Stimulated activated naive CD8-positive, alpha-beta T cell treated with anti-CD3 and anti-CD28 coated beads, Interleukin-15, amount 100 ng/mL, for 72 hours (primary cell): ENCODE measurements at regions not wholly inside any gene's neighbourhood (a gene's known extent, or its start where the extent isn't known, plus 50 kb on each side); places are given as distances from the start of the nearest gene placed in this dataset.
A peak's percentile ranks its signal among the peaks of the same experiment; 100 is the strongest.

Experiments used
- ATAC-seq: fragments of 150-1000 bp; cut with Tn5 transposase; 2 replicates; pipeline ENCODE4 v1.10.0; 2021; ENCODE audit warnings: mild to moderate bottlenecking, moderate library complexity
- DNase-seq, 2 donors: peaks; one replicate each; pipeline ENCODE4 v3.0.0; 2021 to 2022
- H3K27ac Mint-ChIP-seq, 2 donors: one replicate each; pipeline ENCODE4 v1.8.0; 2022; ENCODE audit warnings: mild to moderate bottlenecking in 2 of 2, mixed read lengths in 2 of 2, moderate library complexity in 2 of 2
- H3K27me3 Mint-ChIP-seq: one replicate; pipeline ENCODE4 v1.8.0; 2022; ENCODE audit warnings: mixed read lengths
- H3K4me1 Mint-ChIP-seq: one replicate; pipeline ENCODE4 v1.8.0; 2022; ENCODE audit warnings: mild to moderate bottlenecking, mixed read lengths
- H3K4me3 Mint-ChIP-seq, 2 donors: one replicate each; pipeline ENCODE4 v1.8.0; 2022; ENCODE audit warnings: mild to moderate bottlenecking in 2 of 2, mixed read lengths in 2 of 2, moderate library complexity in 1 of 2
- H3K9me3 Mint-ChIP-seq, 2 donors: one replicate each; pipeline ENCODE4 v1.8.0; 2022; ENCODE audit warnings: mixed read lengths in 2 of 2

- no peak for ATAC-seq
- Mint-ChIP-seq H3K27me3 (peaks cover 20% of the 10 kb centered on the region), H3K9me3 (peaks cover 6 to 9% of the 10 kb centered on the region in 2 donors), H3K27ac (peak overlapping the region in 1 of 2 donors; percentile 71), H3K4me3 (no peak overlapping the region), H3K4me1 (no peaks in the 10 kb centered on the region)
- no peak for DNase-seq
Measured at GRCh38 chr1:243930822-243931671, 81.0 kb upstream of the AKT3 start.

GRCh38 chr1:243927381-243927780, 77.3 kb upstream of the AKT3 start:
- ATAC-seq (no peak), DNase-seq (no peak)
- Mint-ChIP-seq H3K4me1 (no peaks in the 10 kb centered on the region), H3K27ac (no peak overlapping the region), H3K9me3 (no peaks in the 10 kb centered on the region), H3K27me3 (peaks cover 20% of the 10 kb centered on the region), H3K4me3 (no peak overlapping the region)

DNA sequence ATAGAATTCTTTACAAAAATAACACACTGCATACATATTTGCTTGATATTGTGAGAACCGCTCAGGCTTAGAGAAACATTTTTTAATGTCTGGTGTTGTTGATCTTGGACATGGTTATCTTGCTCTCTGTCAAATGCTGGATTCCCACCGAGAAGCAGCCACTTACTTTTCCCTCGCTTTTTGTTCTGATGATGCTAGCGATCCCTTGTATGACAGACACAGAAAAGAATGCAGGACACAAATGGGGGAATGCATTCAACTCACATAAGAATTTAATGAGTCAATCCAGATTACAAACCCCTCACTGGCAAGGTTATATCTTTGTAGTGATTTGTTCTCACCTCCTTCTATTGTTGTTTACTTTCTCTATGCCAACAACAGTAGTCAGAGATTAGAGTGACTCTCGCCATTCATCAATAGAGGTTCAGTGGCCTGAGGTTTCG, 76.8 kb upstream of the AKT3 start:
- ATAC-seq = no peak
- Mint-ChIP-seq H3K4me3 (no peak overlapping the region), H3K27me3 (peaks cover 22% of the 10 kb centered on the region), H3K4me1 (no peaks in the 10 kb centered on the region), H3K9me3 (no peaks in the 10 kb centered on the region), H3K27ac (no peak overlapping the region)
- no peak for DNase-seq

GRCh38 chr1:243926299-243926698, 76.3 kb upstream of the AKT3 start:
- peaks cover 27% of the 10 kb centered on the region for H3K27me3 Mint-ChIP-seq
- H3K4me3 Mint-ChIP-seq = no peak overlapping the region
- H3K4me1 Mint-ChIP-seq = no peaks in the 10 kb centered on the region
- H3K27ac Mint-ChIP-seq = no peak overlapping the region
- ATAC-seq = no peak
- no peak for DNase-seq
- no peaks in the 10 kb centered on the region for H3K9me3 Mint-ChIP-seq

- H3K27me3 Mint-ChIP-seq = peaks cover 25% of the 10 kb centered on the region
Measured at GRCh38 chr1:243924588-243925349, 74.7 kb upstream of the AKT3 start.

GRCh38 chr1:243924188-243924587, 74.1 kb upstream of the AKT3 start:
- H3K27ac Mint-ChIP-seq = no peak overlapping the region
- H3K4me1 Mint-ChIP-seq = no peaks in the 10 kb centered on the region
- H3K27me3 Mint-ChIP-seq = peaks cover 30% of the 10 kb centered on the region
- no peak for DNase-seq
- H3K4me3 Mint-ChIP-seq = no peak overlapping the region
- no peaks in the 10 kb centered on the region for H3K9me3 Mint-ChIP-seq
- ATAC-seq = no peak

More at GRCh38 chr1:243924588-243925349, 74.7 kb upstream of the AKT3 start:
- DNase-seq = no peak
- no peak for ATAC-seq
- no peaks in the 10 kb centered on the region for H3K9me3 Mint-ChIP-seq
- H3K27ac Mint-ChIP-seq = no peak overlapping the region
- no peak overlapping the region for H3K4me3 Mint-ChIP-seq
- no peaks in the 10 kb centered on the region for H3K4me1 Mint-ChIP-seq

- Mint-ChIP-seq H3K4me1 (no peaks in the 10 kb centered on the region), H3K27ac (no peak overlapping the region), H3K9me3 (no peaks in the 10 kb centered on the region), H3K27me3 (peaks cover 37% of the 10 kb centered on the region), H3K4me3 (no peak overlapping the region)
- DNase-seq = no peak
- ATAC-seq = no peak
Measured at GRCh38 chr1:243923292-243924171, 73.5 kb upstream of the AKT3 start.

DNA sequence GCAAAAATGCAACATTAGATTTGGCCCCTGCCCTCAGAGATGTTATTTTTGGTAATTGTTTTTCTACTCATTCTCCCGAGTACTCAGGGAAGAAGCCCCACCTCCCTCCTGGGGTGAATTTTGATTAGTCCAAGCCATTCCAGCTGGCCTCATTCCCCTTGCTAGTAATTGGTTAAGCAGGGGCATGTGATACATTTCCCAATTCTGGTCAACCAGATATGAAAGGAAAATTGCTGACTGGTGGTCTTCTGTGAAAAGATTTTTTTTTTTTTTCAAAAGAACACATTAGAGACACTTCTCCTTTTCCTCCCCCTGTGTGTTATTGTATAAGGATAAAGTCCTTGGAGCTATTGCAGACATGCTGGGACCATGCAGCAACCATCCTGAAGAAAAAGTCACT, 71.1 kb upstream of the AKT3 start:
- no peak overlapping the region for H3K27ac Mint-ChIP-seq
- no peak overlapping the region for H3K4me3 Mint-ChIP-seq
- no peak for ATAC-seq
- DNase-seq = no peak
- peaks cover 61% of the 10 kb centered on the region for H3K27me3 Mint-ChIP-seq
- no peaks in the 10 kb centered on the region for H3K9me3 Mint-ChIP-seq
- peaks cover 18% of the 10 kb centered on the region for H3K4me1 Mint-ChIP-seq

- DNase-seq (peak in 1 of 2 donors; percentile 2), ATAC-seq (no peak)
- H3K27ac Mint-ChIP-seq = no peak overlapping the region
Measured at GRCh38 chr1:243917863-243918565, 68.0 kb upstream of the AKT3 start.

DNA sequence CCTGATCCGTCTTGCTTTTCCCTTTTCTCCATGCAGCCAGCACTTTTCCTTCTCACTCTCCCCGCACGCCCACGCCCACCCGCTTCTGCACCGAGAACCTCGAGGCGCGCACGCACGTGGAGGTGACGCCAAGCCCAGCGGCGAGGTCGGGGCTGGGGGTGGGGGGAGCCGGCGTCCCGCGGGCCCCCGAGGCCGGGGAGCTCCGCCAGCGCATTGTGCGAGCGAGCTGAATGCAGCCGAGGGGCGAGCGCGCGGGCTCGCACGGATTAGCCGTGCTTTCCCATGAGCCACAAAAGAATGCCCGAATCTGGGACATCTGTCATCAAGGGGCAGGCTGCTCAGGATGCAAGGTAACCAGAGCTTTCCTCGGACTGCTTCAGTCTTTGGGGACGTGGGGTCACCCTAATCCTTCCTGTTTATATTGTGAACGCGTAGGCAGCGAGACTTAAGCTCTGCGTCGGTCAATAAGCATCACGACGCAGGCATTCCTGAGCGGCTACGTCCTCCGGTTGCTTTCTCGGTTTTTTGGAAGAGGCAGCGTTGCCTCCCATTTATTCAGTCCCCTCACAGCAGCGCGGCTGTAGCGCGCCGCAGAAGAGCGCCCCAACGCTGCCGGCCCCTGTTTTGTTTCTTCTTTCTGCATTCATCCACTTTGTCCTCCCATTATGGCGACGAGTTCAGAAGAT, 67.3 kb upstream of the AKT3 start:
- peaks cover 74% of the 10 kb centered on the region for H3K27me3 Mint-ChIP-seq
- H3K9me3 Mint-ChIP-seq = no peaks in the 10 kb centered on the region
- DNase-seq = peak; percentile 10 to 13
- H3K4me3 Mint-ChIP-seq = peak overlapping the region; percentile 89 to 95
- H3K27ac Mint-ChIP-seq = no peak overlapping the region
- H3K4me1 Mint-ChIP-seq = peaks cover 20% of the 10 kb centered on the region
- peak; percentile 67 for ATAC-seq

More at GRCh38 chr1:243917863-243918565, 68.0 kb upstream of the AKT3 start:
- Mint-ChIP-seq H3K4me1 (peaks cover 20% of the 10 kb centered on the region), H3K27me3 (peaks cover 75% of the 10 kb centered on the region), H3K9me3 (no peaks in the 10 kb centered on the region), H3K4me3 (peak overlapping the region; percentile 89 to 95)

- Mint-ChIP-seq H3K27ac (no peak overlapping the region), H3K27me3 (peaks cover 62% of the 10 kb centered on the region)
- no peak for ATAC-seq
Measured at GRCh38 chr1:243916160-243916559, 66.1 kb upstream of the AKT3 start.

DNA sequence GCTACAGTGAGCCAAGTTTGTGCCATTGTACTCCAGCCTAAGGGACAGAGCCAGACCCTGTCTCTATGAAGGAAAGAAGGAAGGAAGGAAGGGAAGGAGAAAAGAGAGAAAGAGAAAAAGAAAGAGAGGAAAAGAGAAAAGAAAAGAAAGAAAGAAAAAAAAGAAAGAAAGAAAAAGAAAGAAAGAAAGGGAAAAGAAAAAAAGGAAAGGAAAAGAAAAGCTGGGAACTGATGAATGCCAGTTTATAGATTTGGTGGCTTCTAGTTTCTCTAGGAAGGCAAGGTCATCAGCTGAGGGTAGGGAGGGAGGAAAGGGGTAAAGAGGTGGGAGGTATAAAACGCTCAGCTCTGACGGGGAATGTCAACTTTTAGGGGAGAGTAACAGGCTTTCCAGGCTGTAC, 62.3 kb upstream of the AKT3 start:
- DNase-seq (no peak), ATAC-seq (no peak)
- H3K9me3 Mint-ChIP-seq = no peaks in the 10 kb centered on the region
- H3K27ac Mint-ChIP-seq = no peak overlapping the region
- H3K27me3 Mint-ChIP-seq = peaks cover 52% of the 10 kb centered on the region
- H3K4me1 Mint-ChIP-seq = peaks cover 12% of the 10 kb centered on the region
- no peak overlapping the region for H3K4me3 Mint-ChIP-seq

More at GRCh38 chr1:243916160-243916559, 66.1 kb upstream of the AKT3 start:
- no peak for DNase-seq
- Mint-ChIP-seq H3K4me3 (no peak overlapping the region), H3K4me1 (peaks cover 20% of the 10 kb centered on the region), H3K9me3 (no peaks in the 10 kb centered on the region)

DNA sequence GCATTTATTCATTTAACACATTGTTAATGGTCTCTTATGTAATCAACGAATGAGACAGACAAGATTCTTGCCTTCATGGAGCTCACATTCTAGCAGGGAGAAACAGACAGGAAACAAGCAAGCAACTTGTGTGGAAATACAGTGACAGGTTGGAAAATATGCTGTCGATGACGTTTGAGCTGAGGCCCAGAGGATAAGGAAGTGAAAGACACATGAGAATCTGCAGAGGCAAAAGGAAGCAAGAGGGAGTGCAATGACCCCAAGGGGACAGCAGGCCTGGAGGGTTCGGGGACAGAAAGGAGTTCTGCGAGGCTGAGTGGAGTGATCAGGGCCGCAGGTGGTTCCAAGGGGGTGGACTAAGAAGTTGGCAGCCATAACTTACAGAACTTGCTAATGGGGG, 60.6 kb upstream of the AKT3 start:
- DNase-seq = no peak
- Mint-ChIP-seq H3K4me1 (no peaks in the 10 kb centered on the region), H3K9me3 (no peaks in the 10 kb centered on the region), H3K27me3 (peaks cover 35% of the 10 kb centered on the region), H3K27ac (no peak overlapping the region), H3K4me3 (no peak overlapping the region)
- no peak for ATAC-seq

GRCh38 chr1:243903895-243904294, 53.9 kb upstream of the AKT3 start:
- Mint-ChIP-seq H3K9me3 (no peaks in the 10 kb centered on the region), H3K4me3 (no peak overlapping the region), H3K27me3 (peaks cover 18% of the 10 kb centered on the region), H3K27ac (no peak overlapping the region), H3K4me1 (no peaks in the 10 kb centered on the region)
- DNase-seq (no peak), ATAC-seq (no peak)
